Activated T-helper 17 cell treated with anti-CD3 and anti-CD28 coated beads, Interleukin-2, amount 50 U/mL, for 72 hours (primary cell): ENCODE measurements at regions not wholly inside any gene's neighbourhood (a gene's known extent, or its start where the extent isn't known, plus 50 kb on each side); places are given as distances from the start of the nearest gene placed in this dataset.

Source experiments
- ATAC-seq: fragments of 150-1000 bp; cut with Tn5 transposase; replicated peaks from 2 replicates; pipeline ENCODE4 v1.10.0; 2021; ENCODE audit warnings: mild to moderate bottlenecking, moderate library complexity
- H3K27ac Mint-ChIP-seq: one replicate; pipeline ENCODE4 v1.8.0; 2022; ENCODE audit warnings: mixed read lengths
- H3K27me3 Mint-ChIP-seq: one replicate; pipeline ENCODE4 v1.8.0; 2022; ENCODE audit warnings: mixed read lengths
- H3K36me3 Mint-ChIP-seq: one replicate; pipeline ENCODE4 v1.8.0; 2022; ENCODE audit warnings: low read depth, mild to moderate bottlenecking, mixed read lengths
- H3K4me1 Mint-ChIP-seq: one replicate; pipeline ENCODE4 v1.8.0; 2022; ENCODE audit warnings: mixed read lengths
- H3K4me3 Mint-ChIP-seq: one replicate; pipeline ENCODE4 v1.8.0; 2022; ENCODE audit warnings: mild to moderate bottlenecking, mixed read lengths
- H3K9me3 Mint-ChIP-seq: one replicate; pipeline ENCODE4 v1.8.0; 2022; ENCODE audit warnings: mixed read lengths

DNA sequence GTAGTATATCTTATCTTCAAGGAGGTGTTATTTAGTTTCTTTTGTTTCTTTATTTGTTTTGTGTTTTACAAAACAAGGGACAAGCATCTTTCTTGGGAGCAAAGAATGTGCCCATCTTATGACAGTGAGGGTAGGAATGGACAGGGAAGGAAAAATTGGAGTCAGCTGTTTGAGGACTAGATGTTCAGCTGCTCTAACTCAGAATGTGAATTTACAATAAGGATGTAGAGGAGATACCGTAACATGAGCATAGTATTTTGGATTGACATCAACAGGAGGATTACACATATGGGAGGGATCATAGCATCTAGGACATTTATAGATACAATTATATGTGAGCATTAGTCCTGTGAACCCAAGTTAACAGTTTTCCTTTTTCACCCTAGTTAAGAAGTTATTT lies 89.0 kb upstream of the GK2 start:
- Mint-ChIP-seq H3K4me3 (no peak overlapping the region), H3K4me1 (no peaks in the 10 kb centered on the region)
- no peak for ATAC-seq

DNA sequence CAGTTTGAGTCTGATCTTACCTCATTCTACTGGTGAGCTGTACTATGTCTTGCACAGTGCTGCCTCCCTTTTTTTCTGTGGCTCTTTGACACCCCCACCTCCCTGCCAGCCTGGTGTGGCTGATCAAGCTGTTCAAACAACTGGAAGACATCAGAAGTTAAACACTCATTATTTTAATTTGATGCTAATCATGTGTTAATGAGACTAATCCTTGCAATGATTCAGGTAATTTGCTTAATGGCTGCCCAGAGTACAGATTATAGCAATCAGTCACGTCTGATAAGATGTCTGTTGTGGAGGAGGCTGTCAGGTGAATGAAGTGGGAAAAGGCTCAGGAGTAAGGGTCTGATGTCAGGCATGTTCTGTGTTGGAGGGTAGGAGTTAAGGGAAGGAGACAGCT lies 87.4 kb upstream of the GK2 start:
- Mint-ChIP-seq H3K9me3 (no peaks in the 10 kb centered on the region), H3K4me3 (no peak overlapping the region), H3K36me3 (no peaks in the 10 kb centered on the region), H3K27ac (no peak overlapping the region), H3K27me3 (peaks cover 14% of the 10 kb centered on the region), H3K4me1 (no peaks in the 10 kb centered on the region)
- ATAC-seq: no peak

More for the DNA sequence above, 89.0 kb upstream of the GK2 start:
- no peaks in the 10 kb centered on the region for H3K36me3 Mint-ChIP-seq
- no peak overlapping the region for H3K27ac Mint-ChIP-seq
- H3K27me3 Mint-ChIP-seq: peaks cover 10% of the 10 kb centered on the region
- no peaks in the 10 kb centered on the region for H3K9me3 Mint-ChIP-seq

DNA sequence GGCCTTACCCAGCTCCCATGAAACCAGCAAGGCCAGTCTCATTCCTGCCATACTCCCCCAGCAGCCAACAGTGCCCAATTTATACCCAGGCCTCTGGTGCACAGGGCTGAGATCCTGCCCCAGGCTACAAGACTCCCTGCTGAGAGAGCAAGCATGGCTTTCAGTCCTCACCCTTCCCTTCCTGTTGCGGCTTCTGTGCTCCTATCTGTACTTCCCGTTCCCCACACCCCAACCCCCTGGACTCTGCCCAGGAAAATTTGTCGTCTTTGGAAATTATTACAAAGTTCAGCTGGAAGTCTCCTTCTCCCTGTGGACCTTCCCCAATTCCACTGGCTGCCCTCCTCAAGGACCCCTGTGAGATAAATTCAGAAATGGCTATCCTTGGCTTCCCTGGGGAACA lies 84.1 kb upstream of the GK2 start:
- H3K27ac Mint-ChIP-seq: no peak overlapping the region
- no peaks in the 10 kb centered on the region for H3K36me3 Mint-ChIP-seq
- H3K4me1 Mint-ChIP-seq: no peaks in the 10 kb centered on the region
- H3K27me3 Mint-ChIP-seq: peaks cover 12% of the 10 kb centered on the region
- peaks cover 3% of the 10 kb centered on the region for H3K9me3 Mint-ChIP-seq
- ATAC-seq: no peak
- H3K4me3 Mint-ChIP-seq: no peak overlapping the region

GRCh38 chr4:79489506-79489905 lies 81.5 kb upstream of the GK2 start:
- Mint-ChIP-seq H3K4me1 (no peaks in the 10 kb centered on the region), H3K36me3 (no peaks in the 10 kb centered on the region), H3K9me3 (peaks cover 3% of the 10 kb centered on the region), H3K4me3 (no peak overlapping the region), H3K27ac (no peak overlapping the region), H3K27me3 (peaks cover 7% of the 10 kb centered on the region)
- ATAC-seq: no peak

DNA sequence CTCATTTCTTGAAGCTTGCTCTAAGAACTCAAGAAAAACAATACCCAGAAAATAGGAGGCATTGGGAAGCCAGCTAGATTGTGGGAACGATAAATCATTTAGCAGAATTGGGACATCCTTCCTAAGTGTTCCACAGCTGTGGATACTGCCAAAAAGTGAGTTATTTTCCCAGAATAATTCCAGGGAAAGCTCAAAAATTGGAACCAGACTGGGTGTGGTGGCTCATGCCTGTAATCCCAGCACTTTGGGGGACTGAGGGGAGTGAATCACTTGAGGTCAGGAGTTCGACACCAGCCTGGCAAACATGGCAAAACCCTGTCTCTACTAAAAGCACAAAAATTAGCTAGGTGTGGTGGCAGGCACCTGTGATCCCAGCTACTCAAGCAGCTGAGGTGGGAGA lies 68.2 kb upstream of the GK2 start:
- H3K4me3 Mint-ChIP-seq: no peak overlapping the region
- no peaks in the 10 kb centered on the region for H3K9me3 Mint-ChIP-seq
- no peaks in the 10 kb centered on the region for H3K27me3 Mint-ChIP-seq
- no peaks in the 10 kb centered on the region for H3K36me3 Mint-ChIP-seq
- H3K27ac Mint-ChIP-seq: no peak overlapping the region
- no peak for ATAC-seq
- H3K4me1 Mint-ChIP-seq: no peaks in the 10 kb centered on the region

DNA sequence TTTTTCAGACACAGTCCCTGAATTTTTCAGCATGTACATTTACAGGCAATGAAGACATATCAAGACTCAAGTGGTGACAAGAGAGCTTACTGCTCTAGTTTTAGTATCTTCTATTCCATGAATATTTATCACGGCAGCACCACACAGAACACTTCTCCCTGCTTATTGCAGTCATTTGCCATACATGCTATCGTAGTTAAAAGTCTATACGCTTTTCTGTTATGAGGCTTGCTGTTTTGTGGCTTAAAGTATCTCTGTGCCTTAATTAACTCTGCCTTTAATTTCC lies 65.4 kb upstream of the GK2 start:
- no peaks in the 10 kb centered on the region for H3K36me3 Mint-ChIP-seq
- no peaks in the 10 kb centered on the region for H3K4me1 Mint-ChIP-seq
- no peak overlapping the region for H3K27ac Mint-ChIP-seq
- no peak overlapping the region for H3K4me3 Mint-ChIP-seq
- ATAC-seq: no peak
- H3K27me3 Mint-ChIP-seq: no peaks in the 10 kb centered on the region
- no peaks in the 10 kb centered on the region for H3K9me3 Mint-ChIP-seq

GRCh38 chr4:79472693-79473438 lies 64.8 kb upstream of the GK2 start:
- H3K36me3 Mint-ChIP-seq: no peaks in the 10 kb centered on the region
- no peaks in the 10 kb centered on the region for H3K4me1 Mint-ChIP-seq

DNA sequence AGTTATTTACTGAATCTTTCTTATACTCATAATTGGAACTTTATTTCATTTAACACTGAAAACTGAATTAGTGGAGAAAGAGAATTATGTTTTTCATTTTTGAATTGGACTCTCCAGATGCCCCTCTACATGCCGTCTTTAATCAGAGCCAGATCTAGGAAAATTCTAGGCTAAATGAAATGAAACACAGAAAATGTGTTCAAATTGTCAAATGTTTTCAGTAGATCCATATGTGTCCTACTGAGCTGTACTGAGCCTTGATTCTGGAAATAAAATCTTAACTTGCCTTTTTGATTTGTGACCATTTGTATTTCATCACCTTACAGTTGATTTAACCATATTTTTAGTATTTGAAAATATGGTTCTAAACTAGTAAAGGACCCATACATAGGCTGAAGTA lies 64.0 kb upstream of the GK2 start:
- H3K9me3 Mint-ChIP-seq: no peaks in the 10 kb centered on the region
- H3K4me3 Mint-ChIP-seq: no peak overlapping the region
- ATAC-seq: no peak
- no peaks in the 10 kb centered on the region for H3K4me1 Mint-ChIP-seq
- no peak overlapping the region for H3K27ac Mint-ChIP-seq
- H3K36me3 Mint-ChIP-seq: no peaks in the 10 kb centered on the region
- no peaks in the 10 kb centered on the region for H3K27me3 Mint-ChIP-seq

More at GRCh38 chr4:79472693-79473438, 64.8 kb upstream of the GK2 start:
- no peaks in the 10 kb centered on the region for H3K27me3 Mint-ChIP-seq
- H3K27ac Mint-ChIP-seq: no peak overlapping the region
- H3K9me3 Mint-ChIP-seq: no peaks in the 10 kb centered on the region
- no peak overlapping the region for H3K4me3 Mint-ChIP-seq
- no peak for ATAC-seq

GRCh38 chr4:79471309-79471708 lies 63.3 kb upstream of the GK2 start:
- H3K4me1 Mint-ChIP-seq: no peaks in the 10 kb centered on the region
- no peak overlapping the region for H3K4me3 Mint-ChIP-seq
- no peak for ATAC-seq
- no peaks in the 10 kb centered on the region for H3K9me3 Mint-ChIP-seq
- no peak overlapping the region for H3K27ac Mint-ChIP-seq
- H3K36me3 Mint-ChIP-seq: no peaks in the 10 kb centered on the region
- H3K27me3 Mint-ChIP-seq: no peaks in the 10 kb centered on the region

DNA sequence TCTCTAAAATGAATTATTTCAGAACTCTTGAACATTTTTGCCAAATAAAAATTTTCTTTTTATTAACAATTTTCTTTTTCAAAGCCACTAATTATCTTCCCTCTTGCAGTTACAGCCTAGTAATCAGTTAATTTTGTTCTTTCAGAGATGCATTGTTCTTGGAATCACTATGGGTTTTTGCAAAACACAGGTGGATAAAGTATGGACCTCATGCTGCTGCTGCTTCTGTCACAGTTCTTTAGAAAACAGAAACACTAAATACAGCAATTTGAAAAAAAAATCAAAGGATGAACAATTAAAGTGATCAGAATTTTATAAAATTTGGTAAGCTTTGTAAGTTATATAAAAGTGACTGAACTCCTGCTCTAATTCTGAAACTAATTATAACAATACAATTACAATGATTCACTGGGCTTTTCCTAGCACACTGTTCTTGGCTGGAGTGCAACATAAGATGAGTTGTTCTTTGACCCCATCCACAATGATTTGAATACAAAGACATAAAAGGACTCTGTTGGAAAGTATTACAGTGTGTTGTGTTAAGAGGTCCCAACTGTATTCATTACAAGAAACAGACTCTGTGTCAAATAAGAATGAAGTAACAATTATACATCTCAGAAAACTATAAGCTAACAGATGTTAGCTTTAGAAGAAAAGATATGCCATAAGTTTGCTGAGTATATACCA lies 59.4 kb upstream of the GK2 start:
- no peak overlapping the region for H3K4me3 Mint-ChIP-seq
- no peaks in the 10 kb centered on the region for H3K9me3 Mint-ChIP-seq
- no peaks in the 10 kb centered on the region for H3K36me3 Mint-ChIP-seq
- ATAC-seq: no peak
- H3K27me3 Mint-ChIP-seq: no peaks in the 10 kb centered on the region
- H3K27ac Mint-ChIP-seq: no peak overlapping the region
- H3K4me1 Mint-ChIP-seq: no peaks in the 10 kb centered on the region

DNA sequence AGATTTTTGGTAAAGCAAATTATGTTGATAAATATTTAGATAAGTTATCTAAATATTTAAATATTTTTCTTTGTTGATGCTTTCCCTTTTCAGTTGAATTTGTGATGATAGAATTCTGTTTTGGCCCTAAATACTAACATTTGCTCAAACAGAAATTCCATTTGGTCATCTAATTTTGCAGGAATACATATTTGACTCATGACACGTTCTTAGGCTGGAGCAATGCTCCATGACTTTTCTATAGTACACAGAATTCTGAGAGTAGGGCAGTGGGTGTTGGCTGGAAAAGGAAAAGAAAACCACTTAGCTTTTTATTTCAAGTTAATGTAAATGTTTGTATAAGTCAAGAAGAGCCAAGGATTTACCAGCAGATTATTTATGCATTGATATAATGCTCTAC lies 58.6 kb upstream of the GK2 start:
- no peaks in the 10 kb centered on the region for H3K36me3 Mint-ChIP-seq
- peaks cover 4% of the 10 kb centered on the region for H3K27me3 Mint-ChIP-seq
- no peak overlapping the region for H3K4me3 Mint-ChIP-seq
- no peak overlapping the region for H3K27ac Mint-ChIP-seq
- ATAC-seq: no peak
- no peaks in the 10 kb centered on the region for H3K9me3 Mint-ChIP-seq
- no peaks in the 10 kb centered on the region for H3K4me1 Mint-ChIP-seq
